ENCODE measurements at regions not wholly inside any gene's neighbourhood (a gene's known extent, or its start where the extent isn't known, plus 50 kb on each side); places are given as distances from the start of the nearest gene placed in this dataset.

DNA sequence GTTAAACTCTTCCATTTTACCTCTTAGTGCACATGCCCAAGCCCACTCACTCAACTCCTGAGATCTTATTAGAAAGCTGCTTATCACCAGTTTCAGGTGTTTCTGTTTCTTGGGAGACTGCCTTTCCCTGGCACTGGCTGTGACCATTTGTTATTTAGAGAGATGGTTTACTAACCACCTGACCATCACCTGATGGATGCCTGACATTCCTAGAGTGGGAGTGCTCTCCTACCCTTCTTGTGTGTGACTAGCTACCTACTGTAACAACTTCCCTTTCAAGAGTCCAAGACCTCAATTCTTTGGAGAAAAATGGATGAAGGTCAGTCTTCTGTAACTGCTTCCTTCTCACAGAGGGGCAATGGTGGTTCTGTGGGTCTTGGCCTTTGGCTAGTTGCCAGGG is 755.2 kb upstream of the ADAMTS5 start:
- TF ChIP-seq, protein P1, sequence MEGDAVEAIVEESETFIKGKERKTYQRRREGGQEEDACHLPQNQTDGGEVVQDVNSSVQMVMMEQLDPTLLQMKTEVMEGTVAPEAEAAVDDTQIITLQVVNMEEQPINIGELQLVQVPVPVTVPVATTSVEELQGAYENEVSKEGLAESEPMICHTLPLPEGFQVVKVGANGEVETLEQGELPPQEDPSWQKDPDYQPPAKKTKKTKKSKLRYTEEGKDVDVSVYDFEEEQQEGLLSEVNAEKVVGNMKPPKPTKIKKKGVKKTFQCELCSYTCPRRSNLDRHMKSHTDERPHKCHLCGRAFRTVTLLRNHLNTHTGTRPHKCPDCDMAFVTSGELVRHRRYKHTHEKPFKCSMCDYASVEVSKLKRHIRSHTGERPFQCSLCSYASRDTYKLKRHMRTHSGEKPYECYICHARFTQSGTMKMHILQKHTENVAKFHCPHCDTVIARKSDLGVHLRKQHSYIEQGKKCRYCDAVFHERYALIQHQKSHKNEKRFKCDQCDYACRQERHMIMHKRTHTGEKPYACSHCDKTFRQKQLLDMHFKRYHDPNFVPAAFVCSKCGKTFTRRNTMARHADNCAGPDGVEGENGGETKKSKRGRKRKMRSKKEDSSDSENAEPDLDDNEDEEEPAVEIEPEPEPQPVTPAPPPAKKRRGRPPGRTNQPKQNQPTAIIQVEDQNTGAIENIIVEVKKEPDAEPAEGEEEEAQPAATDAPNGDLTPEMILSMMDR (IDR thresholded peaks at IDR 0.05; ENCODE audit: extremely low read depth in 1 of 2, insufficient read depth in 1 of 2, low read depth in 1 of 2, low read length in 2 of 2): no peak
- TF ChIP-seq POLR2A (IDR thresholded peaks at IDR 0.05; ENCODE audit: low read depth, low read length): no peak
- TF ChIP-seq POLR2AphosphoS5 (IDR thresholded peaks at IDR 0.05; ENCODE audit: insufficient read depth, low read depth, low read length): no peak
- TF ChIP-seq EZH2 (IDR thresholded peaks at IDR 0.05; ENCODE audit: borderline replicate concordance, low read depth, low read length, severe bottlenecking): no peak
- TF ChIP-seq, protein P2, sequence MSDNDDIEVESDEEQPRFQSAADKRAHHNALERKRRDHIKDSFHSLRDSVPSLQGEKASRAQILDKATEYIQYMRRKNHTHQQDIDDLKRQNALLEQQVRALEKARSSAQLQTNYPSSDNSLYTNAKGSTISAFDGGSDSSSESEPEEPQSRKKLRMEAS (IDR thresholded peaks at IDR 0.05; ENCODE audit: insufficient read depth, insufficient read length): no peak
- TF ChIP-seq JUN (IDR thresholded peaks at IDR 0.05; ENCODE audit: borderline replicate concordance, insufficient read depth, insufficient read length, low read depth): no peak
